HG02623 (cell line): ENCODE measurements at regions not wholly inside any gene's neighbourhood (a gene's known extent, or its start where the extent isn't known, plus 50 kb on each side); places are given as distances from the start of the nearest gene placed in this dataset.

Experiments
- ATAC-seq: cut with Tn5 transposase; IDR thresholded peaks from one replicate; pipeline ENCODE4 v1.9.1; 2021; ENCODE audit warnings: moderate library complexity; ENCODE audit not compliant: unreplicated experiment

DNA sequence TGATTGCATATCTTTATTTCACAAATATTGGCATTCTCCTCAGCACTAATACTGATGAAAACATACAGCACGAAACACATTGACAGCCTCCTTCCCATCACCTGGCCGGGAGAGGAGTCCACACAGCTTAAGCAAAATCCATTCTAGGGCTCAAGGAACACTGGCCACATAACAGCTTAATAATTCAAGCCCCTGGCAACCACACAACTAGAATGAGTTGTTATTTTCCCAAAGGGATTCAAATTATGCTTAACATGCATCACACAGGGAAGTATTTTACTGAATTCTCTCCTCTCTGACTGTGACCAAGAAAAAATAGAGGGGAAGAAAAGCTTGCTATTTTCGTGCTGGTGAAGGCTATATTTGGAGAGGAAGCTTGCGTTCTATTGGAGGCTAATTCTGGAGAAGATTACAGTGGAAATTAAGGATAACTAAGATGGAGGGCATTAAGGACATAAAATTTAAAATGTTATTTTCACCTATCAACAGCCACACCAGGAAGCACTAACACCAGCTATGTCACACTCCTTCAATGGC, 198.5 kb downstream of the ADGRG6 start:
- ATAC-seq: no peak

DNA sequence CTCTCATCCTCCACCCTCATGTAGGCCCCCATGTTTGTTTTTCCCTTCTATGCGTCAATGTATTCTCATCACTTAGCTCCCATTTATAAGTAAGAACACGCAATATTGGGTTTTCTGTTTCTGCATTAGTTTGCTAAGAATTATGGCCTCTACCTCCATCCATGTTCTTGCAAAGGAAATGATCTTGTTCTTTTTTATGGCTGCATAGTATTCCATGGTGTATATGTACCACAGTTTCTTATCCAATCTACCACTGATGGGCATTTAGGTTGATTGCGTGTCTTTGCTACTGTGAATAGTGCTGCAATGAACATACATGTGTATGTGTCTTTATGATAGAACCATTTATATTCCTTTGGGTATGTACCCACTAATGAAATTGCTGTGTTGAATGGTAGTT, 200.0 kb downstream of the ADGRG6 start:
- ATAC-seq: no peak

DNA sequence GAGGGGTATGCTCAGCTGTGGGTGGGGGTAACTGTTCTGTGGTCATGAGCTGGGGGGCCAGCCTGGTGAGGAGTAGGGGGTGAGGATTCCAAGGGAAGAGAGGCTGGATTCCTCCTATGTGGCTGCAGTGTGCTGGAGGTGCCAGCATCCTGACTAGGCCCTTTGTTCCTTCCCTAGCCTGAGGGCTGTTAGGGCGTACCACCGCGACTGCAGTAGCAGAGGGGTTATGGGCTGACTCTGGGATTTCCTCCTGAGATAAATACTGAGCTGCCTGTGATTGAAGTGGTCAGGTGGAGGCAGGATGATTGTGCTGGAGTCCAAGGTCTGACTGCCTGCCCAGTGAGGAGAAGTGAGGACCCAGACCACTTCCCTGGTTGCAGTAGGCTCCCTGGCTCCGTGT, 205.3 kb downstream of the ADGRG6 start:
- ATAC-seq: no peak

GRCh38 chr6:142510211-142510610, 208.4 kb downstream of the ADGRG6 start:
- ATAC-seq: no peak

GRCh38 chr6:142518126-142518525, 216.3 kb downstream of the ADGRG6 start:
- ATAC-seq: no peak

DNA sequence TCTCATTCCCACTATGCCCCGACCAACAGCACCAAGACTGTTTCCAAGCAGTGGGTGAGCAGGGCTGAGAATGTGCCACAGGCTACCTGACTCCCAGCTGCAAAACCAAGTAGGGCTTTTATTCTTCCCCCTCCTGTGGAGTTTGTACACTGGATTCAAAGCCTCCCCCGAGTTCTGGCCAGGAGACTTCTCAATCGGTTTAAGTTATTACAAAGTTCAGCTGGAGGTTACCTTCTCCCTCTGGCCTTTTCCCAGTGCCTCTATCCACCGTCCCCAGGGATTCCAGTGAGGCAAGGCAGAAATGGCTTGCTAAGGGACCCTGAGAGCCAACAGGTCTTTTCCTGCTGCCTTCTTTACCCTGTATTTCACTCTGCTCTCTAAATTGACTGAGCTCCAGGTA, 217.0 kb downstream of the ADGRG6 start:
- ATAC-seq: no peak

- ATAC-seq: no peak
These were observed 220.0 kb downstream of the ADGRG6 start for GRCh38 chr6:142521791-142522190.

- no peak for ATAC-seq
These were observed 221.9 kb downstream of the ADGRG6 start for GRCh38 chr6:142523515-142524375.

DNA sequence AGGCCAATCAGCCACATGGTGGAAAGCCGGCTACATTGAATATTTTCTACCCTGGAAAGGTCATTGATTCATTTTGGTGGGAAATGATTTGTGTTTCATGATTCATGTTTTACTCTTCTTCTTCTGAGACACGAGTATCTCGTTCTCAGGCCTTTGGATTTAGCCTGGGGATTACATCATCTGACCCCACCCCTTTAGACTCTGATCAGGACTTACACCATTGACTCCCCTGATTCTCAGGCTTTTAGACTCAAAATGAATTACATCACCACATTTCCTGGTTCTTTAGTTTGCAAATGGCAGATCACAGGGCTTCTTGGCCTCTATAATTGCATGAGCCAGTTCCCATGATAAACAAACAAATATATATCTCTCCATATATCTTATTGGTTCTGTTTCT, 228.8 kb downstream of the ADGRG6 start:
- ATAC-seq: no peak

DNA sequence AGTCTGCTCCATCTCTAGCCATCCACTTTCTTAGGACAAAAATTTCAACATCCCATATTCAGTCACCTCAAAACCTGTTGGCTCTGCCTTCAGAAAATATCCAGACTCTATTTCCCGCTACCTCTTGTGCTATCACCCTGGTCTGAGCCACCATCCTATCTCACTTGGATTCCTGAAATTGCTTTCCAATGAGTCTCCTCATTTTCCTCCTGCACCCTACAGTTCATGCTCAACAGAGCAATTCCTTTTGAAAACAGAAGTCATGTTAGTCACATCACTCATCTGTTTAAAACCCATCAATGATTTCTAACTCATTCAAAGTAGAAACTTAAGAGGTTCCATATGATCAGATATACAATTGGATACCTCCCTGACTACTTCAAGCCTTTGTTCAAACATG, 229.9 kb downstream of the ADGRG6 start:
- ATAC-seq: no peak

DNA sequence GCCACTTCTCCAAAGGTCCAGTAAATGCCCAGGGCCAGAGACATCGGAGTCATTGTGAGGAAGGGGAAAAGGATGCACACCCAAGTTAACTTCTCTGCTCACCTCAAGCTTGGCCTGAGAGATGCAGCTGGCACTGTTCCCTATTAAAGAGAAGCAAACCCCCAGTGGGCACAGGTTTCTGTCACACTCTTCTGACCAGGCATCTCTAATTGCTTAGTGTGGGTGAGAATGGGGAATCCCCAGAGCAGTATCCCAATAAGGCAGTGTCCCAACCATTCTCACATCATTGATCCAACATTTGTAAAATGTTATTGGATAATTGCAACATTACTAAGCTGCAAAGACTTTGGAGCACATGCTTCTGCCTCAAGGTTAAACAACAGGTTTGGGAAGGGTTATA, 232.3 kb downstream of the ADGRG6 start:
- ATAC-seq: no peak

DNA sequence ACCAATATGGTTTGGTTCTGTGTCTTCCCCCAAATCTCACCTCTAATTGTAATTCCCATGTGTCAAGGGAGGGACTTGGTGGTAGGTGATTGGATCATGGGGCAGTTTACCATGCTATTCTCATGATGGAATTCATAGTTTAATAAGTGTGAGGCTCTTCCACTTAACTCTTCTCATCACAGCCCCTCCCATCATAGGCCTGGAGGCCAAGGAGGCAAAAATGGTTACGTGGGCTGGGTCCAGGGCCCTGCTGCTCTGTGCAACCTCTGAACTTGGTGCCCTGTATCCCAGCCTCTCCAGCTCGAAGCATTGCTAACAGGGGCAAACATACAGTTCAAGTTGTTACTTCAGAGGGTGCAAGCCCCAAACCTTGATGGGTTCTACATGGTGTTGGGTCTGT, 232.7 kb downstream of the ADGRG6 start:
- ATAC-seq: no peak

- no peak for ATAC-seq
These were observed 236.0 kb downstream of the ADGRG6 start for GRCh38 chr6:142537612-142538478.

GRCh38 chr6:142542704-142543233, 241.0 kb downstream of the ADGRG6 start:
- no peak for ATAC-seq

DNA sequence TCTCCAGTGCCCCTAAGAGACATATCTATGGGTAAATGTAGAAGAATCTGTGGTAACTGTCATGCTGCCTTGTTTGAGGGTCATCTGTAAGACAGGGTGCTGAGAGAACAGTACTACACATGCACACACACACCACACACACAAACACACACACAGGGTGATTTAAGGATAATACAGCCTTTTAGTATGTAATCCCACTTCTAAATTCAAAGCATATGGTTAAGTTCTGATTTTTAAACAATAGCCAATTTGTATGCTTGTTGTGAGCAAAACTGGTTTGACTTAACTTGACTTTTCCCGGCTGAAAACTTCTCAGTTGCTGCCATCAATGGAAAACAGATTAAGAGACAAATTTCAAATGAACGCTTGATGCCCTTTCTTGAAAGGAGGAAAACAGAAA, 241.8 kb downstream of the ADGRG6 start:
- no peak for ATAC-seq

DNA sequence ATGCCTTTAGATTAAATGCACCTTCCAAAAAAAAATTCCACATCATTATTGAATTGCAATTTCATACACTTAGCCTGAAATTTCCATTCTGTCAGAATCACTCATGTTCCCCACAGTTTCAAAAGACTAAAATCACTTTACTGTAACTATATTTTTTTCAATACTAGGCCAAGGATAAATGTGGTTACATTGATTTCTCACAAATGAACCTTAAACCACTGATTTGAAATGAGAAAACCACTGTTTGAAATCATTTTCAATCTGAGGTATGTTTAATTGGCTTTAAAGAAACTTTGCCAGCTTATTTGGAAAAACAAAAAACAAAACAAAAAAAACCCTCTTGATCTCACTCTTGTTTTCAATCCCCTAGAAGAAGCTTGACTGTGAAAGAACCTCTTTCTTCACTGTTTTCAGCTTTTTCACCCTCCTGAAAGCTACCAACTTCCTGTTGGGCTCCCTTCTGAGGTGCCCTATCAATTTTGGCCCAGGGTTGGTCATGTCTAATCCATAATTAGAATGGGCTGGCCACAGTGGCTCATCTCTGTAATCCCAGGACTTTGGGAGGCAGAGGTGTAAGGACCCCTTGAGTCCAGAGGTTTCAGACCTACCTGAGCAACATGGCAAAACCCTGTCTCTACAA, 242.5 kb downstream of the ADGRG6 start:
- ATAC-seq: no peak

GRCh38 chr6:142545147-142545546, 243.3 kb downstream of the ADGRG6 start:
- ATAC-seq: no peak

DNA sequence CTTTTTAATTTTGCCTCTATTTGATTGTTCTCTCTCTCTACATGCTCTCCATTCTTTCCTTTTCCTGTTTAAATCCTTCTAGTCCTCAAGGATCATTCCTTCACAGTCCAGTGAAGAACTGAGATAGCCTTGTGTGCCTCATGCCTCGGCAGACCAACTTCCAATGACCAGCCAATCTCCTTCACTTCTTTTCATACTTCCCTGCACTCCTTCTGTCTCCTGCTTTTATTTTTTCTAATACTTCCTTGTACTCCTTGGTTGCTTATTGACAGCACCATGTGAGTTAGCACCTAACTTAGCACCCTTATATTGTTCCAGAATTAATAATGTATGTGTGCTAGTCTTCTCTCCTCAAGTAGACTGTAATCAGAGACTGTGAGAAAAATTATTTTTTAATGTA, 246.8 kb downstream of the ADGRG6 start:
- ATAC-seq: no peak

GRCh38 chr6:142550310-142551063, 248.7 kb downstream of the ADGRG6 start:
- ATAC-seq: no peak

DNA sequence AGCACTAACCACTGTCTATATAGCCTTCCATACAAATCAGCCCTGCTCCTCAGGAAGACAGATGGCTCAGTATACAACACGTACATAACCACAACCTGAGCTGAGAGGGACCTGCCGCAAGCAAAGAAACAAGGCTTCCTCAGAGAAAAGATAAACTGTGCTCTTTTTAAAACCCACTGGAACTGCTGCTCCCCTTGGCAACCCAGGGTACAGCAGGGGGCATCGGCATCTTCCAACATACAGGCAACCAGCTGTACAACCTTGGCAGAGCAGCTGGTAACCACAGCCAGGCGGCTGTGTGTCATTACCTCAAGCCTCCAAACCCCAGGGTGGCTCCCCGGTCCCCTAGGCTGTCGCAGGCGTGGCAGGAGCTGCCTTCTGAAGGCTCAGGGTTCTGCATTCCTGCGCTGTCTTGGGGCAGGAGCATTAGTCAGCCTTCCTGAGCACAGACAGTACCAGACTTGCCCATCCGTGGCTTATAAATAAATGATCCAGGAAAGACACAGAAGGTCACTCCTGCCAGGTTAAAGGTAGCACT, 249.5 kb downstream of the ADGRG6 start:
- ATAC-seq: no peak
